Glutamatergic neuron (in vitro differentiated cells): ENCODE measurements at regions not wholly inside any gene's neighbourhood (a gene's known extent, or its start where the extent isn't known, plus 50 kb on each side); places are given as distances from the start of the nearest gene placed in this dataset.
"Not testable (repeated sequence)": the region's sequence is repeated elsewhere in the genome, so short reads cannot be mapped to it uniquely, and the experiment has no call there.

Source experiments
- DNase-seq: peaks from one replicate; pipeline ENCODE4 v3.0.0; 2022
- H3K27ac Mint-ChIP-seq: one replicate; pipeline ENCODE4 v1.8.0; 2020; ENCODE audit warnings: mild to moderate bottlenecking, mixed read lengths, inconsistent platforms; ENCODE audit not compliant: unreplicated experiment
- H3K27me3 Mint-ChIP-seq: one replicate; pipeline ENCODE4 v1.8.0; 2020; ENCODE audit warnings: mild to moderate bottlenecking, moderate library complexity, mixed read lengths, inconsistent platforms; ENCODE audit not compliant: unreplicated experiment
- H3K36me3 Mint-ChIP-seq: one replicate; pipeline ENCODE4 v1.8.0; 2020; ENCODE audit warnings: mild to moderate bottlenecking, mixed read lengths, inconsistent platforms; ENCODE audit not compliant: unreplicated experiment
- H3K4me1 Mint-ChIP-seq: one replicate; pipeline ENCODE4 v1.8.0; 2020; ENCODE audit warnings: mild to moderate bottlenecking, low read depth, mixed read lengths, inconsistent platforms; ENCODE audit not compliant: unreplicated experiment
- H3K4me3 Mint-ChIP-seq: one replicate; pipeline ENCODE4 v1.8.0; 2020; ENCODE audit warnings: mild to moderate bottlenecking, mixed read lengths, inconsistent platforms; ENCODE audit not compliant: unreplicated experiment
- H3K9me3 Mint-ChIP-seq: one replicate; pipeline ENCODE4 v1.8.0; 2020; ENCODE audit warnings: mild to moderate bottlenecking, moderate library complexity, mixed read lengths, inconsistent platforms; ENCODE audit not compliant: unreplicated experiment
- CTCF ChIP-seq: fragments of 200-600 bp; sonication (generic); IDR thresholded peaks from one replicate; pipeline ENCODE4 v1.5.0; 2021; ENCODE audit not compliant: partially characterized antibody, unreplicated experiment

GRCh38 chr2:83368916-83369315 lies 1090.2 kb downstream of the SUCLG1 start:
- H3K27ac Mint-ChIP-seq = no peak overlapping the region
- TF ChIP-seq CTCF = no peak
- DNase-seq = no peak
- H3K27me3 Mint-ChIP-seq = no peaks in the 10 kb centered on the region
- H3K36me3 Mint-ChIP-seq = no peaks in the 10 kb centered on the region
- H3K9me3 Mint-ChIP-seq = no peaks in the 10 kb centered on the region
- H3K4me3 Mint-ChIP-seq = no peak overlapping the region
- H3K4me1 Mint-ChIP-seq = no peaks in the 10 kb centered on the region

- H3K36me3 Mint-ChIP-seq = no peaks in the 10 kb centered on the region
- H3K27me3 Mint-ChIP-seq = no peaks in the 10 kb centered on the region
- no peak for TF ChIP-seq CTCF
- no peaks in the 10 kb centered on the region for H3K9me3 Mint-ChIP-seq
- no peaks in the 10 kb centered on the region for H3K4me1 Mint-ChIP-seq
- H3K27ac Mint-ChIP-seq = no peak overlapping the region
- no peak for DNase-seq
- no peak overlapping the region for H3K4me3 Mint-ChIP-seq
These were observed 1090.6 kb downstream of the SUCLG1 start for GRCh38 chr2:83368461-83368860.

GRCh38 chr2:83365476-83365875 lies 1093.6 kb downstream of the SUCLG1 start:
- H3K36me3 Mint-ChIP-seq = no peaks in the 10 kb centered on the region
- no peak overlapping the region for H3K4me3 Mint-ChIP-seq
- H3K27me3 Mint-ChIP-seq = no peaks in the 10 kb centered on the region
- peaks cover 2% of the 10 kb centered on the region for H3K9me3 Mint-ChIP-seq
- TF ChIP-seq CTCF = no peak
- no peaks in the 10 kb centered on the region for H3K4me1 Mint-ChIP-seq
- H3K27ac Mint-ChIP-seq = no peak overlapping the region
- no peak for DNase-seq

- DNase-seq = no peak
- Mint-ChIP-seq H3K27ac (no peak overlapping the region), H3K9me3 (peaks cover 2% of the 10 kb centered on the region), H3K27me3 (no peaks in the 10 kb centered on the region), H3K4me3 (no peak overlapping the region), H3K36me3 (no peaks in the 10 kb centered on the region), H3K4me1 (no peaks in the 10 kb centered on the region)
- TF ChIP-seq CTCF = no peak
These were observed 1094.8 kb downstream of the SUCLG1 start for GRCh38 chr2:83364264-83364663.

- H3K27me3 Mint-ChIP-seq, H3K9me3 Mint-ChIP-seq, H3K27ac Mint-ChIP-seq, H3K4me1 Mint-ChIP-seq, H3K36me3 Mint-ChIP-seq, H3K4me3 Mint-ChIP-seq, DNase-seq: not testable (repeated sequence)
These were observed 1095.9 kb downstream of the SUCLG1 start for GRCh38 chr2:83363138-83363537.

GRCh38 chr2:83359336-83359735 lies 1099.7 kb downstream of the SUCLG1 start:
- no peaks in the 10 kb centered on the region for H3K27me3 Mint-ChIP-seq
- no peak for DNase-seq
- no peak overlapping the region for H3K27ac Mint-ChIP-seq
- H3K4me3 Mint-ChIP-seq = no peak overlapping the region
- peaks cover 2% of the 10 kb centered on the region for H3K9me3 Mint-ChIP-seq
- no peaks in the 10 kb centered on the region for H3K36me3 Mint-ChIP-seq
- no peaks in the 10 kb centered on the region for H3K4me1 Mint-ChIP-seq
- TF ChIP-seq CTCF = no peak
